HFF-Myc (cell line): ENCODE measurements at regions not wholly inside any gene's neighbourhood (a gene's known extent, or its start where the extent isn't known, plus 50 kb on each side); places are given as distances from the start of the nearest gene placed in this dataset.

Experiments
- DNase-seq: peaks from one replicate; pipeline ENCODE4 v3.0.0-alpha.2; 2011; ENCODE audit warnings: low read depth; ENCODE audit errors: extremely low read depth
- H3K4me3 ChIP-seq: replicated peaks from 2 replicates; pipeline ENCODE4 v1.5.1; 2011; ENCODE audit warnings: low read depth, mild to moderate bottlenecking, control low read depth, low read length
- TF ChIP-seq, protein P1 (sequence below): IDR thresholded peaks from 2 replicates; pipeline ENCODE4 v1.5.1; 2012; ENCODE audit warnings: mild to moderate bottlenecking, low read depth, low read length, control low read depth; ENCODE audit errors: missing control alignments

DNA sequence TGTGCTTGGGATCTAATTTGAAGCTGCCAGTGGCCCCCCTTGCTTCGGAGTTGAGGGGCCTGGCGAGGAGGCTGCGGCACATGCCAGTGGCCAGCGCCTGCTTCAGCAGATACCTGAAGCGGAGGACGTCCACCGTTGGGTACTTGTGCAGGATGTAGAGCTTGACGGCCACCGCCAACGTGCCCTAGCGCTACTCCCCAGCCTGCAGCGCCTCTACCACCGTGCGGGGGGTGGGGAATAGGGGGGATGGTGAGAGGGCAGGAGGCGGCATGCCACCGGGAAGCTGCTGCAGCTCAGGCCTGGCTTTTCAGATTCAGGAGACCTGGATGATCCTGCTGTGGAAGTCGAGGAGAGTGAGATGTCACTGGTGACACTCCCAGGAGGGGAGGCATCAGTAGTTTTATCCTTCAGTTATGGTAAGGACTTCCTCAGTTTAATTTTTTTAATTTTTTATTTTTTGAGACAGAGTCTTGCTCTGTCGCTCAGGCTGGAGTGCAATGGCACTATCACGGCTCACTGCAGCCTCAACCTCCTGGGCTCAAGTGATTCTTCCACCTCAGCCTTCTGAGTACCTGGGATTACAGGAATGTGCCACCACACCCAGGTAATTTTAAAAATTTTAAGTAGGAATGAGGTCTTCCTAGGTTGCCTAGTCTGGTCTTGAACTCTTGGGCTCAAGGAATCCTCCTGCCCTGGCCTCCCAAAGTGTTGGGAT is 150.6 kb upstream of the FRMD4B start:
- H3K4me3 ChIP-seq, result no peak overlapping the region
- TF ChIP-seq, protein P1, sequence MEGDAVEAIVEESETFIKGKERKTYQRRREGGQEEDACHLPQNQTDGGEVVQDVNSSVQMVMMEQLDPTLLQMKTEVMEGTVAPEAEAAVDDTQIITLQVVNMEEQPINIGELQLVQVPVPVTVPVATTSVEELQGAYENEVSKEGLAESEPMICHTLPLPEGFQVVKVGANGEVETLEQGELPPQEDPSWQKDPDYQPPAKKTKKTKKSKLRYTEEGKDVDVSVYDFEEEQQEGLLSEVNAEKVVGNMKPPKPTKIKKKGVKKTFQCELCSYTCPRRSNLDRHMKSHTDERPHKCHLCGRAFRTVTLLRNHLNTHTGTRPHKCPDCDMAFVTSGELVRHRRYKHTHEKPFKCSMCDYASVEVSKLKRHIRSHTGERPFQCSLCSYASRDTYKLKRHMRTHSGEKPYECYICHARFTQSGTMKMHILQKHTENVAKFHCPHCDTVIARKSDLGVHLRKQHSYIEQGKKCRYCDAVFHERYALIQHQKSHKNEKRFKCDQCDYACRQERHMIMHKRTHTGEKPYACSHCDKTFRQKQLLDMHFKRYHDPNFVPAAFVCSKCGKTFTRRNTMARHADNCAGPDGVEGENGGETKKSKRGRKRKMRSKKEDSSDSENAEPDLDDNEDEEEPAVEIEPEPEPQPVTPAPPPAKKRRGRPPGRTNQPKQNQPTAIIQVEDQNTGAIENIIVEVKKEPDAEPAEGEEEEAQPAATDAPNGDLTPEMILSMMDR, result no peak

DNA sequence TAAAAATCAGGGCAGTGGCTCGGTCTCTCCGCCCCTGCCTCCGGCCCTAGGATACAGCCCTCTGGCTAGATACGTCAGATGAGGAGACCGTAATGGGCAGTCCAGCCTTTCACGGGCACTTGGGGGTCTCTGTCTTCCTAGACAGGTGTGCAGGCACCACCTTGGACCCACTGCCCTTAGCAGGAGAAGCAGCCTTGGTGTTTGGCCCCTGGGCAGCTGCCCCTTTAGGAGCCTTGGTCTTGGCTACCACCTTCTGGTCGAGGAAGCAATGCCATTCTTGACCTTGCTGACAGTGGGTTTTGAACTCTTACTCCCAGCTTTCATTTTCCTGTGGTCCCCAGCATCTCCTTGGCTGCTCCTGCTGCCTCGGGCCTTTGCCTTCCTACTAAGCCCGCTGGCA is 149.7 kb upstream of the FRMD4B start:
- no peak for DNase-seq
- TF ChIP-seq, protein P1, result no peak
- no peak overlapping the region for H3K4me3 ChIP-seq

More for the DNA sequence above, 150.6 kb upstream of the FRMD4B start:
- no peak for DNase-seq

- TF ChIP-seq, protein P1, result no peak
Measured at GRCh38 chr3:69532547-69533224, 146.8 kb upstream of the FRMD4B start.

DNA sequence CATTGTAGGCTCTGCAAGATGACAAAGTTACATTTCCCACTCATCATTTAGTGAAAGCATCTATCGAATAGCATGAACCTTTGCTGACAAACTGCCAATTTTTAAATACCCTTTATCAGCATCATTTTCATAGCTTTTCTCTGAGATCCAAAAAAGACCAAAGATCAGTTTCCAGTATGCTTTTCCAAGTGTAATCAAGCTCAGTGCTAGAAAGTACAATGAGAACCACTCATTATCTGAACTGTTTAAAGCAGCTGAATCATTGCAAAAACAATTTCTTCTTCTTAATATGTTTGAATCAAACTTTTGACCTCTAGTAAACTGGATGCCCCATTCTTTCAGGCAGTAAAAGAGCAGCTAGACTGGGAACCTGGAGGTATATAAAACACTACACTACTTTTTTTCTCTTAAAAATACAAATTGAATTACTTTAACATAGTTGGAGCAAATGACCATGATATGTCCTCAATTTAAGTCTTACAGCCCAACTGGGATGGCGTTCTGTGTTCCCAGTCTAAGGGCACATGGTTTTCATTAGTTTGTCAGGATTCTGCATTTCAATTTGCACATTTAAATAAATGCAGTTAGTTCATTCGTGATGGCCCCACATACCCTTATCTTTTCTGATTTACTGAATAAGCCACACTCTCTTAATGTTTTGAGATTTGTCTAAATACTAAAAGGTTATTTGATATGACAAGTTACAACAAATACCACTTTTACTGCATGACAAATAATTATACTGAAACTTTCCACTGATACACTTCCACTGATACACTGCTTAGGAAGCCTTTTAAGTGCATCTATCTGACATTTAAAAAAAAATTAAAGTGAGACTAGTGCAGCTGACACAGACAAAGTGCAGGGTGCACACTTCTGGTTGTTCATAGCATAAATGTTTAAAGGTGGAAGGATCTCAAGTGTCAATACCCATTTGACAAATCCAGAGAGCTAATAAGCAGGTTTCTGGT is 146.0 kb upstream of the FRMD4B start:
- TF ChIP-seq, protein P1, result no peak
- H3K4me3 ChIP-seq, result no peak overlapping the region
- DNase-seq, result no peak

More at GRCh38 chr3:69532547-69533224, 146.8 kb upstream of the FRMD4B start:
- no peak overlapping the region for H3K4me3 ChIP-seq
- no peak for DNase-seq

GRCh38 chr3:69530554-69530953 is 144.7 kb upstream of the FRMD4B start:
- H3K4me3 ChIP-seq, result no peak overlapping the region
- DNase-seq, result no peak
- TF ChIP-seq, protein P1, result no peak

GRCh38 chr3:69527498-69527897 is 141.6 kb upstream of the FRMD4B start:
- TF ChIP-seq, protein P1, result no peak
- H3K4me3 ChIP-seq, result no peak overlapping the region
- DNase-seq, result no peak
